Epidermal melanocyte (primary cell): ENCODE measurements at regions not wholly inside any gene's neighbourhood (a gene's known extent, or its start where the extent isn't known, plus 50 kb on each side); places are given as distances from the start of the nearest gene placed in this dataset.

Experiments used
- DNase-seq: peaks from one replicate; pipeline ENCODE4 v3.0.0; 2011; ENCODE audit warnings: low spot score; ENCODE audit not compliant: insufficient read length

- no peak for DNase-seq
Measured at GRCh38 chr3:153313302-153313965, 151.4 kb downstream of the RAP2B start.

GRCh38 chr3:153314038-153314437 is 152.0 kb downstream of the RAP2B start:
- DNase-seq = no peak

GRCh38 chr3:153315781-153316180 is 153.8 kb downstream of the RAP2B start:
- DNase-seq = peak; percentile 21

- no peak for DNase-seq
Measured at GRCh38 chr3:153319705-153320554, 157.9 kb downstream of the RAP2B start.

GRCh38 chr3:153320585-153321128 is 158.6 kb downstream of the RAP2B start:
- no peak for DNase-seq

- no peak for DNase-seq
Measured at GRCh38 chr3:153328690-153329089, 166.7 kb downstream of the RAP2B start.

GRCh38 chr3:153330901-153331300 is 168.9 kb downstream of the RAP2B start:
- no peak for DNase-seq

- DNase-seq = no peak
Measured at GRCh38 chr3:153331676-153332075, 169.7 kb downstream of the RAP2B start.

- no peak for DNase-seq
Measured at GRCh38 chr3:153334558-153334957, 172.5 kb downstream of the RAP2B start.

- DNase-seq = no peak
Measured at GRCh38 chr3:153337369-153337768, 175.3 kb downstream of the RAP2B start.

- no peak for DNase-seq
Measured at GRCh38 chr3:153338487-153338886, 176.5 kb downstream of the RAP2B start.

- no peak for DNase-seq
Measured at GRCh38 chr3:153339065-153339464, 177.0 kb downstream of the RAP2B start.

- DNase-seq = no peak
Measured at GRCh38 chr3:153343988-153344782, 182.2 kb downstream of the RAP2B start.

GRCh38 chr3:153348457-153349107 is 186.6 kb downstream of the RAP2B start:
- DNase-seq = no peak

GRCh38 chr3:153349108-153349499 is 187.1 kb downstream of the RAP2B start:
- DNase-seq = no peak

GRCh38 chr3:153350420-153350819 is 188.4 kb downstream of the RAP2B start:
- DNase-seq = peak; percentile 22

- DNase-seq = no peak
Measured at GRCh38 chr3:153354641-153355040, 192.6 kb downstream of the RAP2B start.

- DNase-seq = no peak
Measured at GRCh38 chr3:153355559-153355958, 193.5 kb downstream of the RAP2B start.

- DNase-seq = no peak
Measured at GRCh38 chr3:153356908-153357307, 194.9 kb downstream of the RAP2B start.

- DNase-seq = no peak
Measured at GRCh38 chr3:153357436-153357835, 195.4 kb downstream of the RAP2B start.
